Hepatocyte (in vitro differentiated cells): ENCODE measurements at regions not wholly inside any gene's neighbourhood (a gene's known extent, or its start where the extent isn't known, plus 50 kb on each side); places are given as distances from the start of the nearest gene placed in this dataset.

Source experiments
- CTCF ChIP-seq: fragments of 200-600 bp; sonication (generic); IDR thresholded peaks from 2 replicates; pipeline ENCODE4 v1.5.1; 2016; ENCODE audit warnings: antibody characterized with exemption, mild to moderate bottlenecking; ENCODE audit not compliant: poor library complexity
- EZH2 ChIP-seq: fragments of 200-600 bp; sonication (generic); IDR thresholded peaks from 2 replicates; pipeline ENCODE4 v1.6.1; 2016; ENCODE audit warnings: antibody characterized with exemption, mild to moderate bottlenecking, borderline replicate concordance
- EZH2phosphoT487 ChIP-seq: fragments of 200-600 bp; sonication (generic); IDR thresholded peaks from one replicate; pipeline ENCODE4 v1.6.1; 2018; ENCODE audit warnings: antibody characterized with exemption, mild to moderate bottlenecking, low read depth, moderate library complexity; ENCODE audit not compliant: unreplicated experiment, severe bottlenecking

GRCh38 chr2:122663620-122664019, 908.2 kb downstream of the TSN start:
- TF ChIP-seq CTCF (no peak), EZH2phosphoT487 (no peak), EZH2 (no peak)
